HUES48 (cell line): ENCODE measurements at regions not wholly inside any gene's neighbourhood (a gene's known extent, or its start where the extent isn't known, plus 50 kb on each side); places are given as distances from the start of the nearest gene placed in this dataset.

Source experiments
- H3K27ac ChIP-seq: one replicate; pipeline ENCODE4 v1.7.0; 2013; ENCODE audit warnings: low read depth, low read length, inconsistent platforms
- H3K27me3 ChIP-seq: 2 replicates; pipeline ENCODE4 v1.6.1; 2013; ENCODE audit warnings: mild to moderate bottlenecking, low read length; ENCODE audit not compliant: control insufficient read depth, insufficient read depth
- H3K36me3 ChIP-seq: 2 replicates; pipeline ENCODE4 v1.6.1; 2013; ENCODE audit warnings: low read length; ENCODE audit not compliant: control insufficient read depth, insufficient read depth
- H3K4me1 ChIP-seq: 2 replicates; pipeline ENCODE4 v1.6.1; 2013; ENCODE audit warnings: mild to moderate bottlenecking, low read length; ENCODE audit not compliant: control insufficient read depth, insufficient read depth
- H3K4me3 ChIP-seq: 2 replicates; pipeline ENCODE4 v1.5.1; 2013; ENCODE audit warnings: mild to moderate bottlenecking, low read depth, low read length
- H3K9ac ChIP-seq: 2 replicates; pipeline ENCODE4 v1.6.1; 2013; ENCODE audit warnings: mild to moderate bottlenecking, low read depth, low read length, moderate library complexity
- H3K9me3 ChIP-seq: 2 replicates; pipeline ENCODE4 v1.6.1; 2013; ENCODE audit warnings: low read length; ENCODE audit not compliant: control insufficient read depth, insufficient read depth

- no peaks in the 10 kb centered on the region for H3K36me3 ChIP-seq
- H3K9me3 ChIP-seq: no peaks in the 10 kb centered on the region
- no peak overlapping the region for H3K4me3 ChIP-seq
- H3K9ac ChIP-seq: no peak overlapping the region
- no peaks in the 10 kb centered on the region for H3K27me3 ChIP-seq
- no peak overlapping the region for H3K27ac ChIP-seq
- peaks cover 16% of the 10 kb centered on the region for H3K4me1 ChIP-seq
Observed at GRCh38 chr9:16267281-16268066, 603.0 kb downstream of the BNC2 start.

- no peaks in the 10 kb centered on the region for H3K27me3 ChIP-seq
- H3K36me3 ChIP-seq: no peaks in the 10 kb centered on the region
- H3K4me1 ChIP-seq: peaks cover 19% of the 10 kb centered on the region
- H3K9ac ChIP-seq: no peak overlapping the region
- no peak overlapping the region for H3K4me3 ChIP-seq
- no peak overlapping the region for H3K27ac ChIP-seq
- H3K9me3 ChIP-seq: no peaks in the 10 kb centered on the region
Observed at GRCh38 chr9:16268067-16268881, 602.2 kb downstream of the BNC2 start.

GRCh38 chr9:16271967-16272366 lies 598.5 kb downstream of the BNC2 start:
- no peaks in the 10 kb centered on the region for H3K9me3 ChIP-seq
- H3K27ac ChIP-seq: no peak overlapping the region
- H3K27me3 ChIP-seq: no peaks in the 10 kb centered on the region
- H3K9ac ChIP-seq: no peak overlapping the region
- H3K4me1 ChIP-seq: peaks cover 19% of the 10 kb centered on the region
- no peak overlapping the region for H3K4me3 ChIP-seq
- no peaks in the 10 kb centered on the region for H3K36me3 ChIP-seq

- no peak overlapping the region for H3K9ac ChIP-seq
- H3K36me3 ChIP-seq: no peaks in the 10 kb centered on the region
- peaks cover 12% of the 10 kb centered on the region for H3K4me1 ChIP-seq
- no peaks in the 10 kb centered on the region for H3K9me3 ChIP-seq
- H3K27me3 ChIP-seq: no peaks in the 10 kb centered on the region
- no peak overlapping the region for H3K4me3 ChIP-seq
- no peak overlapping the region for H3K27ac ChIP-seq
Observed at GRCh38 chr9:16272776-16273175, 597.7 kb downstream of the BNC2 start.

- Histone ChIP-seq H3K4me1 (peaks cover 8% of the 10 kb centered on the region), H3K27me3 (no peaks in the 10 kb centered on the region), H3K9ac (no peak overlapping the region), H3K9me3 (no peaks in the 10 kb centered on the region), H3K4me3 (no peak overlapping the region), H3K36me3 (no peaks in the 10 kb centered on the region), H3K27ac (no peak overlapping the region)
Observed at GRCh38 chr9:16275795-16276624, 594.5 kb downstream of the BNC2 start.

DNA sequence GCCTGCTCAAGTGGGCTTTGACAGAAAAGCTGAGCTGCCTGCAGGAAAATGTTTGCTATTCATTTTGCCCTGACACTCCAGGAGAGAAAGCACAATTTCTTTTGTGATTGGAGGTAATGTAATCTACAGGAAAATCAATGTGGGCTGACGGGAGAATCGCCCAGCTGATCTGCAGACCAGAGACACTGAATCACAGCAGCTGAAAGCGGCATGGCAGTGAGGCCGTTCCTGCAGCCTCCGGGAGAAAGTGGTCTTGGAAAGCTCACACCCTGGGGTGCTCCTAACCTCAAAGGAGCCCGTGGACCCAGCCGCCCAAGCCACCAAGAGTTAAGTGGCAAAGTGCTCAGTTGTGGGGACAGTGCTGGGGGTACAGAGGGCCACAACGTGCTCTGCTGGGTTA lies 593.6 kb downstream of the BNC2 start:
- Histone ChIP-seq H3K9ac (no peak overlapping the region), H3K27me3 (no peaks in the 10 kb centered on the region), H3K9me3 (no peaks in the 10 kb centered on the region), H3K36me3 (no peaks in the 10 kb centered on the region), H3K4me3 (no peak overlapping the region), H3K4me1 (peaks cover 8% of the 10 kb centered on the region), H3K27ac (no peak overlapping the region)

- Histone ChIP-seq H3K4me1 (peaks cover 3% of the 10 kb centered on the region), H3K9me3 (no peaks in the 10 kb centered on the region), H3K4me3 (no peak overlapping the region), H3K36me3 (no peaks in the 10 kb centered on the region), H3K9ac (no peak overlapping the region), H3K27ac (no peak overlapping the region), H3K27me3 (no peaks in the 10 kb centered on the region)
Observed at GRCh38 chr9:16277471-16277960, 593.0 kb downstream of the BNC2 start.

DNA sequence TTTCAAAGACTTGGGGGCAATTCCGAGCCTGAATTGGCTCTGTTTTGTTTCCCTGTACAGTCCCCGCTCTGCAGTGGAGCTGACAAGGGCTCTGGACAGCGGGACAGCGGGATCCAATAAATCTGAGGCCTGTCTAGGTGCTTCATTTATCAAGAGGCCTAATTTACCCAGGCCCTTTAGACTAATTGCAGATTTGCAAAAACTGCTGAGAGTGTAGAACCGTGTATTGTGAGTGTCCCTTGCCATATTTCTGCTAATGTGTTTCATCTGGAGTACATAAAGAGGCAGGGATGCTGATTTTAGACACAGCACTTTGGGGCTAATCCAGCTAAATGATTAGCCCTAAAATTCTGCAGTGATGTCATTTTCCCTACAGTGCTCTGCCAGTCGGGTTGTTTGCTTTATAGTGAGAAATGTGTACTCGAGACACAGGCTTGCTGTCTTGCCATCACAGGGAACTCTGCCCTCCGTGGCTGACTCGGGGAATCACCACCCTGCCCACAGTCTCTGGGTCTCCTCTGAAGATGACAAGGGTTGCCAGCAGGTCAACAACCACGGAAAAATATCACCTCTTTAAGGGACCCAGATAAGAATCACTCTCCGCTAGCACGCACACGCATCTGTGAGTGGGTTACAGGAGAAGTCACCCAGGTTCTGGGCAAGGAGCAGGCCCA lies 592.0 kb downstream of the BNC2 start:
- Histone ChIP-seq H3K4me3 (no peak overlapping the region), H3K4me1 (no peaks in the 10 kb centered on the region), H3K27ac (no peak overlapping the region), H3K36me3 (no peaks in the 10 kb centered on the region), H3K9me3 (no peaks in the 10 kb centered on the region), H3K9ac (no peak overlapping the region), H3K27me3 (no peaks in the 10 kb centered on the region)

DNA sequence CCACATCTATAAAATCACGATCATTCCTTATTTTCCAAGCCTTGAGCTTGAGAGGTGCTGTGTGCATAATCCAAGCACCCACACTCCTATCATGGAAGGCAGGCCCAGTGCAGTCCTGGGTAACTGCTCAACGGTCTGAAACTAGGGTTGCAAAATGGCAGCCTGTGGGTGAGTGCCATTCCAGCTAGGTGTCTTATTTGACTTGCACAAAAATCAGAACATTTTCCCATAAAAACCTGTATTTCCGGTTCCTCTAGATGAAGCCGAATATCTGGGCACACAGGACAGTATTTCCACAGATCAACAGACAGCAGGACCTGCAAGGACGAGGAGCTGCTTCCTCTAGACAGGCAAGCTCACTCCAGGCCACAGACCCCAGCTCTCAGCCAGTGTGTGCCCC lies 588.8 kb downstream of the BNC2 start:
- Histone ChIP-seq H3K27me3 (no peaks in the 10 kb centered on the region), H3K27ac (no peak overlapping the region), H3K9me3 (no peaks in the 10 kb centered on the region), H3K36me3 (no peaks in the 10 kb centered on the region), H3K9ac (no peak overlapping the region), H3K4me3 (no peak overlapping the region), H3K4me1 (no peaks in the 10 kb centered on the region)

DNA sequence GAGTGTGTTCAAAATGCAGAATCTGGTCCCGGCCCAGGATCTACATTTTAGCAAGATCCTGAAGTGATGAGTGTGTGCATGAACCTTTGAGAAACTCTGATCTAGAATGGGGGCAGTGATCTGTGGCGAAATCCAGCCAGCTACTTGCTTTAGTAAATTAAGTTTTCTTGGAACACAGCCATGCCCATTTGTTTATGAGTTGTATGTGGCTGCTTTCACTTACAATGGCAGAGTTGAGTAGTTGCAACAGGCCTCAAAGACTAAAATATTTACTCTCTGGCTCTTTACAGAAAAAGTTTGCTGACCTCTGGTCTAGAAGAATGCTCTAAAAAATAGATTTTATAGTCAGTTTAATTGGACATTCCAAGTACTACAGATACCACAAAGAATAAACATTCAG lies 588.3 kb downstream of the BNC2 start:
- Histone ChIP-seq H3K27me3 (no peaks in the 10 kb centered on the region), H3K27ac (no peak overlapping the region), H3K9me3 (no peaks in the 10 kb centered on the region), H3K9ac (no peak overlapping the region), H3K4me3 (no peak overlapping the region), H3K4me1 (no peaks in the 10 kb centered on the region), H3K36me3 (no peaks in the 10 kb centered on the region)
